ENCODE measurements at regions not wholly inside any gene's neighbourhood (a gene's known extent, or its start where the extent isn't known, plus 50 kb on each side); places are given as distances from the start of the nearest gene placed in this dataset.
A peak's percentile ranks its signal among the peaks of the same experiment; 100 is the strongest.

GRCh38 chr1:75672528-75673393 is 51.7 kb upstream of the ACADM start:
- Histone ChIP-seq H2AFZ (peak overlapping the region; percentile 76), H3K4me2 (peak overlapping the region; percentile 53), H3K36me3 (ENCODE audit: insufficient read depth) (no peaks in the 10 kb centered on the region), H3K27ac (ENCODE audit: low read depth) (peak overlapping the region; percentile 16; the same call in 1 of the 2 replicates), H3K4me1 (ENCODE audit: insufficient read depth) (peaks cover 23% of the 10 kb centered on the region), H3K79me2 (replicated peaks; ENCODE audit: insufficient read depth) (no peaks in the 10 kb centered on the region), H3K4me3 (no peak overlapping the region), H3K9me2 (ENCODE audit: insufficient read depth) (peaks cover 16% of the 10 kb centered on the region), H3F3A (replicated peaks; ENCODE audit: low read depth) (no peaks in the 10 kb centered on the region), H3K27me3 (ENCODE audit: insufficient read depth) (no peaks in the 10 kb centered on the region), H4K20me1 (replicated peaks; ENCODE audit: insufficient read depth) (no peaks in the 10 kb centered on the region)
- Mint-ChIP-seq H3K4me3 (no peak overlapping the region), H3K27me3 (ENCODE audit: insufficient read depth, low read depth, poor library complexity) (peaks cover 4% of the 10 kb centered on the region), H3K9me3 (peaks cover 6% of the 10 kb centered on the region; the same call in 2 of the 3 replicates), H3K36me3 (ENCODE audit: low read depth) (peaks cover 9% of the 10 kb centered on the region; the same call in 2 of the 3 replicates), H3K4me1 (peaks cover 29% of the 10 kb centered on the region), H3K27ac (peak overlapping the region; percentile 94)
- ATAC-seq (peak; percentile 89), DNase-seq (ENCODE audit: low spot score) (peak; percentile 68)
- TF ChIP-seq ZNF462 (CRISPR knock-in tag; IDR thresholded peaks at IDR 0.05) (no peak), ZNF331 (CRISPR knock-in tag; IDR thresholded peaks at IDR 0.05; ENCODE audit: low read depth) (no peak), REST (IDR thresholded peaks at IDR 0.05; ENCODE audit: unreplicated experiment) (no peak), STAT1 (IDR thresholded peaks at IDR 0.05; ENCODE audit: unreplicated experiment) (no peak), ZNF114 (CRISPR knock-in tag; IDR thresholded peaks at IDR 0.05) (no peak), NANOG (IDR thresholded peaks at IDR 0.05; ENCODE audit: borderline replicate concordance) (no peak), POLR2AphosphoS5 (IDR thresholded peaks at IDR 0.05; ENCODE audit: low read depth) (peak; percentile 27; the same call in 1 of the 2 replicates), EZH2phosphoT487 (IDR thresholded peaks at IDR 0.05; ENCODE audit: unreplicated experiment) (no peak)

Measured in GM23338 (cell line).